GM13976 (cell line): ENCODE measurements at regions not wholly inside any gene's neighbourhood (a gene's known extent, or its start where the extent isn't known, plus 50 kb on each side); places are given as distances from the start of the nearest gene placed in this dataset.
A peak's percentile ranks its signal among the peaks of the same experiment; 100 is the strongest.

ENCODE experiments used
- DNase-seq: peaks from one replicate; pipeline ENCODE4 v3.0.0; 2012; ENCODE audit warnings: low spot score
- CTCF ChIP-seq: IDR thresholded peaks from 2 replicates; pipeline ENCODE4 v1.5.1; 2012; ENCODE audit warnings: borderline replicate concordance, mild to moderate bottlenecking; ENCODE audit not compliant: insufficient read depth; ENCODE audit errors: extremely low read depth, missing control alignments, control extremely low read depth
- in situ Hi-C: fragments of 300-500 bp; cut with MboI; formaldehyde crosslinking; loops from one replicate; pipeline ENCODE4 v1.12.0; 2022; ENCODE audit warnings: low sequenced_read_pairs, mixed read lengths, inconsistent platforms; ENCODE audit not compliant: unreplicated experiment

DNA sequence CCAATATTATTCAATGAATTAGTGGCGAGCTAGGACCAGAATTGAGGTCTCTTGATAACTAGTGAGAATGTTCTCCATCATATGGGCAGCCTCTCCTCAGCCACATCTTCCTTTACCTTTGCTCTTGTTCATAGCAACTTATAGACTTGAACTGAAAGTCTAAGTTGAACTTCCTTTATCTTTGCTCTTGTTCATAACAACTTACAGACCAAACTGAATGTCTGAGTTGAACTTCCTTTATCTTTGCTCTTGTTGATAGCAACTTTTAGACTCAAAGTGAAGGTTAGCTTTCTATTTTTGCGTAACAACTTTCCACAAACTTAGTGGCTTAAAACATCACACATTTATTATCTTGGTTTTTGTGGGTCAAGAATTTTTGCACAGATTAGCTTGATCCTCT lies 146.4 kb upstream of the C9orf72 start:
- no peak for DNase-seq
- no peak for TF ChIP-seq CTCF
- in situ Hi-C loops: loop anchor here (10.0 kb wide), 1 partner anchor 355 kb away; no protein-coding TSS in a partner anchor

GRCh38 chr9:27722866-27723265 lies 149.6 kb upstream of the C9orf72 start:
- no peak for DNase-seq
- in situ Hi-C loops: loop anchor here (10.0 kb wide), 1 partner anchor 352 kb away; no protein-coding TSS in a partner anchor
- TF ChIP-seq CTCF: no peak

GRCh38 chr9:27726244-27727081 lies 153.2 kb upstream of the C9orf72 start:
- no peak for DNase-seq
- TF ChIP-seq CTCF: peak; percentile 55
- in situ Hi-C loops: loop anchor here (10.0 kb wide), 1 partner anchor 348 kb away; no protein-coding TSS in a partner anchor

DNA sequence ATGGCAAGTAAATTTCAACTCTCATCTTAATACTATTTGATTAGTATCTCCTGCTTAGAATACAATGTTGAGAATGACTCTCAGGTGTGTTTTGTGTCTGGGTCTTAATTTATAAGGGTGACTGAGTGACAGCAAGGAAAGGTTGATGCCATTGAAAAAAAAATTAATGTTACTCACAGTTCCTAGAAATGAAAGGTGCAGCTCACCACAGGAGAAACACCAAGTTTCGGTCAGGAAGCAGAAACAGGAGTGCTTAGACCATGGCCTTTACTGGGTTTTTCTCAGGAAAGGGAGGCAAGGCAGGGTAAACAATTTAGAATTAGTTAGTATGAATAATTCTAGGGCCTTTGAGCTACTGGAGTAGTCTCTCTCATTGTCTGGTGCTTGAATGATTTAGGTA lies 159.2 kb upstream of the C9orf72 start:
- no peak for TF ChIP-seq CTCF
- in situ Hi-C loops: no loop called here
- DNase-seq: no peak

DNA sequence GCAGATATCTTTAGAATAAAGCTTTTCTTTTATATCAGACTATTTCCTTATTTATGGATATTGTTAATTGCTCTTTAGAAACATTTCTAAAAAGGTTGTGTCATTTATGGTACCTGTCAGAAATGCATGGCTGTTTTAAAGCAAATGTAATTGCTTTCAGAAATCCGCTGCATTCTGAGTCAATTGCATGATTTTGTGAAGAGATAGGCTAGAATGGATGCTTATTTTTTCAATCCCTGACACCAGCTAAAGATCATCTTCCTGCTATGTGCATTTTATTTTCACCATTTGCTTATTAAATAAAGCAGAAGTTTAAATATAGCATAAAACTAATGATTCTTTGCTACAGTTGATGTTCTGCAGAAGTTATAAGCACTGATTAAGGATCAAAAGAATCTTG lies 170.2 kb upstream of the C9orf72 start:
- no peak for DNase-seq
- in situ Hi-C loops: no loop called here
- no peak for TF ChIP-seq CTCF

- no peak for TF ChIP-seq CTCF
- no peak for DNase-seq
- in situ Hi-C loops: no loop called here
Measured at GRCh38 chr9:27747450-27747849, 174.2 kb upstream of the C9orf72 start.
